Stomach smooth muscle (tissue), 2 donors: ENCODE measurements at regions not wholly inside any gene's neighbourhood (a gene's known extent, or its start where the extent isn't known, plus 50 kb on each side); places are given as distances from the start of the nearest gene placed in this dataset.

Experiments used
- H3K27ac ChIP-seq: one replicate; pipeline ENCODE4 v1.7.0; 2013; ENCODE audit warnings: mild to moderate bottlenecking, low read length, inconsistent platforms
- H3K27me3 ChIP-seq, 2 donors: one replicate each; pipeline ENCODE4 v1.7.0; 2013; ENCODE audit warnings: low read length in 2 of 2; ENCODE audit not compliant: insufficient read depth in 2 of 2, control insufficient read depth in 1 of 2
- H3K36me3 ChIP-seq, 2 donors: one replicate each; pipeline ENCODE4 v1.7.0; 2013; ENCODE audit warnings: low read length in 2 of 2; ENCODE audit not compliant: control insufficient read depth in 2 of 2, insufficient read depth in 2 of 2
- H3K4me1 ChIP-seq: one replicate; pipeline ENCODE4 v1.7.0; 2013; ENCODE audit warnings: low read length; ENCODE audit not compliant: control insufficient read depth, insufficient read depth
- H3K4me3 ChIP-seq, 2 donors: one replicate each; pipeline ENCODE4 v1.7.0; 2013; ENCODE audit warnings: low read length in 2 of 2
- H3K9ac ChIP-seq, 2 donors: one replicate each; pipeline ENCODE4 v1.7.0; 2013; ENCODE audit warnings: low read length in 2 of 2, mild to moderate bottlenecking in 1 of 2
- H3K9me3 ChIP-seq, 2 donors: one replicate each; pipeline ENCODE4 v1.7.0; 2013; ENCODE audit warnings: low read length in 2 of 2; ENCODE audit not compliant: control insufficient read depth in 2 of 2
- donor health status: healthy.
- donor health status: Pancreatic carcinoma.

DNA sequence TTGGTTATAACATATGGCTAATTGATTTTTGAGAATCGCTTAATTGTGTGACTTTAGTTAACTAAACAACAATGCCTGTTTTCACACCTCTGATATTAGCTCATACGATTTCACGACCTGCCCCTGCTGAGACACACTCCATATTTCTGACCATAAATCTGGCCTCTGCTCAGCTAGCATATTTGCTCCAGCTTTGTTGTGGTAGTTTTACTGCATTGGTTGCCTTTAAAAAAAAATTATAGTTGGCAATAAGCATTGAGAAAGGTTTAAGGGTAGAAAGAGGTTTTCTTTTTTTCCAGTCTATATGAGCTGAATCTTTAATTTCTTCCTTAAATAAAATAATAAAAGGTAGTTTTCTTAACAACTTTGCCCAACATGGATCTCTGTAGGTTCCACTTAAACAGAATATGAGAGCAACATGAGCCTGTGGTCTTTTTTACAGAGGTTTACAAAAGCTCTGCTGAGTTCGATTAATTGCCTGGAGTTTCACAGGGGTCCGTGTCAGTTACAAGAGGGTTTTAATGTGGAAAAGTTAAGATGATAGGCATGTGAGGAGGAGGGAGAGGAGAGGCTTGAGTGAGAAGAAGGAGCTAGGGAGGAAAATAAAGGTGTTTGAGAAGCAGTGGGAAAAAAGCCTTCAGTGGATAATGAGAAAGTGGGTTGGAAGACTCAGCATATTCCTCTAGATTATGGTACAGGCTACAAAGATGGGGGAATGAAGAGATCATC, 318.2 kb downstream of the CXCL12 start:
- H3K9ac ChIP-seq, result no peak overlapping the region
- peaks cover 59% of the 10 kb centered on the region for H3K4me1 ChIP-seq
- no peaks in the 10 kb centered on the region for H3K27me3 ChIP-seq
- no peak overlapping the region for H3K4me3 ChIP-seq
- peak overlapping the region; percentile 75 for H3K27ac ChIP-seq
- no peaks in the 10 kb centered on the region for H3K9me3 ChIP-seq
- H3K36me3 ChIP-seq, result no peaks in the 10 kb centered on the region

- Histone ChIP-seq H3K9ac (peak overlapping the region in 1 of 2 donors; percentile 14), H3K4me1 (peaks cover 53% of the 10 kb centered on the region), H3K9me3 (no peaks in the 10 kb centered on the region), H3K27ac (peak overlapping the region; percentile 75), H3K36me3 (no peaks in the 10 kb centered on the region), H3K4me3 (no peak overlapping the region), H3K27me3 (no peaks in the 10 kb centered on the region)
Observed at GRCh38 chr10:44065788-44066526, 318.9 kb downstream of the CXCL12 start.

- Histone ChIP-seq H3K27ac (peak overlapping the region; percentile 75), H3K4me1 (peaks cover 46% of the 10 kb centered on the region), H3K9ac (peak overlapping the region in 1 of 2 donors; percentile 14), H3K36me3 (no peaks in the 10 kb centered on the region), H3K4me3 (peak overlapping the region in 1 of 2 donors; percentile 40), H3K9me3 (no peaks in the 10 kb centered on the region), H3K27me3 (no peaks in the 10 kb centered on the region)
Observed at GRCh38 chr10:44064987-44065787, 319.7 kb downstream of the CXCL12 start.

- Histone ChIP-seq H3K4me3 (no peak overlapping the region), H3K36me3 (no peaks in the 10 kb centered on the region), H3K4me1 (peaks cover 37% of the 10 kb centered on the region), H3K9ac (no peak overlapping the region), H3K9me3 (no peaks in the 10 kb centered on the region), H3K27me3 (no peaks in the 10 kb centered on the region), H3K27ac (no peak overlapping the region)
Observed at GRCh38 chr10:44064317-44064716, 320.6 kb downstream of the CXCL12 start.

- Histone ChIP-seq H3K4me3 (no peak overlapping the region), H3K4me1 (peaks cover 31% of the 10 kb centered on the region), H3K27ac (no peak overlapping the region), H3K27me3 (no peaks in the 10 kb centered on the region), H3K9me3 (no peaks in the 10 kb centered on the region), H3K36me3 (no peaks in the 10 kb centered on the region), H3K9ac (no peak overlapping the region)
Observed at GRCh38 chr10:44063686-44064085, 321.2 kb downstream of the CXCL12 start.

DNA sequence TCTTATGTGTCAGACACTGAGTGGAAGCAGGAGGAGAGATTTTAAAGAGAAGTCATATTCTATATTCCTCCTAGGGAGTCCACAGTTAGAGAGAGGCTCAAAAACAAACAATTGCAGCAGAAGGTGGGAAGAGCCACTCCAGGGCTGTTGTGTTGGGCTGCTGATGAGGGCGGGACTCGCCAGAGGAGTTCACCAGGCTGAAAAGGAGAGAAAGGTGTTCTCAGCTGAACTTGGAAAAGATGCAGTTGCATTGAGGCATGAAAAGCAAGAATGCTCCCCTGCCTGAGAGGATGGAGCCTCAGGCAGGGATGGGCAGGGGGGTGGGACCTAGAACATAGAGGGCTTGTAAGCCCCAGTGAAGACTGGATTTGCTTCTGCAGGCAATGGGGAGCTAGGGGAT, 324.2 kb downstream of the CXCL12 start:
- H3K4me3 ChIP-seq, result no peak overlapping the region

GRCh38 chr10:44060221-44060620, 324.7 kb downstream of the CXCL12 start:
- no peaks in the 10 kb centered on the region for H3K9me3 ChIP-seq
- peaks cover 18% of the 10 kb centered on the region for H3K4me1 ChIP-seq
- no peak overlapping the region for H3K9ac ChIP-seq
- no peaks in the 10 kb centered on the region for H3K36me3 ChIP-seq
- H3K4me3 ChIP-seq, result no peak overlapping the region
- H3K27ac ChIP-seq, result no peak overlapping the region
- peaks cover 0 to 2% of the 10 kb centered on the region in 2 donors for H3K27me3 ChIP-seq

More for the DNA sequence above, 324.2 kb downstream of the CXCL12 start:
- Histone ChIP-seq H3K9ac (no peak overlapping the region), H3K27ac (no peak overlapping the region), H3K27me3 (peaks cover 0 to 2% of the 10 kb centered on the region in 2 donors), H3K4me1 (peaks cover 23% of the 10 kb centered on the region), H3K36me3 (no peaks in the 10 kb centered on the region), H3K9me3 (no peaks in the 10 kb centered on the region)

GRCh38 chr10:44058259-44058658, 326.6 kb downstream of the CXCL12 start:
- Histone ChIP-seq H3K9ac (no peak overlapping the region), H3K27me3 (peaks cover 0 to 2% of the 10 kb centered on the region in 2 donors), H3K4me1 (no peaks in the 10 kb centered on the region), H3K4me3 (no peak overlapping the region), H3K36me3 (no peaks in the 10 kb centered on the region), H3K9me3 (no peaks in the 10 kb centered on the region), H3K27ac (no peak overlapping the region)

- no peak overlapping the region for H3K9ac ChIP-seq
- no peaks in the 10 kb centered on the region for H3K36me3 ChIP-seq
- H3K4me1 ChIP-seq, result no peaks in the 10 kb centered on the region
- peaks cover 0 to 2% of the 10 kb centered on the region in 2 donors for H3K27me3 ChIP-seq
- H3K4me3 ChIP-seq, result no peak overlapping the region
- no peaks in the 10 kb centered on the region for H3K9me3 ChIP-seq
- no peak overlapping the region for H3K27ac ChIP-seq
Observed at GRCh38 chr10:44056967-44057805, 327.7 kb downstream of the CXCL12 start.

- peaks cover 5% of the 10 kb centered on the region for H3K4me1 ChIP-seq
- no peaks in the 10 kb centered on the region for H3K9me3 ChIP-seq
- H3K27ac ChIP-seq, result no peak overlapping the region
- no peak overlapping the region for H3K4me3 ChIP-seq
- peaks cover 0 to 2% of the 10 kb centered on the region in 2 donors for H3K27me3 ChIP-seq
- no peak overlapping the region for H3K9ac ChIP-seq
- no peaks in the 10 kb centered on the region for H3K36me3 ChIP-seq
Observed at GRCh38 chr10:44056206-44056605, 328.7 kb downstream of the CXCL12 start.
